HepG2 (cell line): ENCODE measurements at regions not wholly inside any gene's neighbourhood (a gene's known extent, or its start where the extent isn't known, plus 50 kb on each side); places are given as distances from the start of the nearest gene placed in this dataset.

ENCODE experiments used
- ATAC-seq: fragments of 200-7000 bp; cut with Tn5 transposase; 3 replicates; pipeline ENCODE4 v1.9.1; 2020; ENCODE audit warnings: mild to moderate bottlenecking, moderate library complexity
- BruUV-seq: library from RNA; stranded (reverse); fragments of 400-500 nt; replicated peaks from 2 replicates; lab custom pipeline; 2021; lab: Mats Ljungman, UMichigan
- CTCF ChIA-PET: fragments of 300-600 bp; formaldehyde crosslinking; extraction: SDS; loops from one replicate; lab custom pipeline; 2021; ENCODE audit warnings: low total read pairs, inconsistent platforms, low intra/inter-chr PET ratio; lab: Yijun Ruan, JAX
- POLR2A ChIA-PET: fragments of 350-600 bp; sonication (Branson Sonifier 250); formaldehyde crosslinking; loops from one replicate; lab custom pipeline; 2020; ENCODE audit warnings: antibody characterized with exemption, inconsistent platforms; lab: Yijun Ruan, JAX
- DNase-seq: peaks from one replicate; pipeline ENCODE4 v3.0.0-alpha.2; 2015; ENCODE audit warnings: low spot score
- FAIRE-seq: peaks from 3 replicates; lab custom pipeline; 2011; peaks lifted over from hg19 to GRCh38; lab: Jason Lieb, UNC
- H2AFZ ChIP-seq: one replicate; pipeline ENCODE4 v1.6.1; 2011; ENCODE audit warnings: low read length, inconsistent platforms
- H3K27ac ChIP-seq: fragments of 300-600 bp; 3 replicates; pipeline ENCODE4 v1.8.0; 2011; ENCODE audit warnings: mixed run types, mild to moderate bottlenecking, mixed read lengths, low read length, inconsistent platforms; ENCODE audit not compliant: insufficient read depth; ENCODE audit errors: extremely low read length
- H3K27me3 ChIP-seq, 2 experiments: fragments of 200-600 bp in 1 of 2; 2 replicates in 1 of 2; 3 replicates in 1 of 2; pipeline versions ENCODE4 v1.6.0 to v1.8.0; 2011; ENCODE audit warnings: low read length in 2 of 2, mild to moderate bottlenecking in 2 of 2, moderate library complexity in 2 of 2, inconsistent platforms in 1 of 2; ENCODE audit not compliant: insufficient read depth in 2 of 2, control insufficient read depth in 1 of 2
- H3K36me3 ChIP-seq, 2 experiments: fragments of 200-600 bp in 1 of 2; replicated peaks in 1 of 2; 2 replicates in 1 of 2; 3 replicates in 1 of 2; pipeline versions ENCODE4 v1.5.1 to v1.8.0; 2011; ENCODE audit warnings: low read length in 2 of 2, inconsistent platforms in 1 of 2; ENCODE audit not compliant: insufficient read depth in 2 of 2, control insufficient read depth in 1 of 2
- H3K4me1 ChIP-seq: 2 replicates; pipeline ENCODE4 v1.5.1; 2012; ENCODE audit warnings: low read length, inconsistent platforms; ENCODE audit not compliant: insufficient read depth
- H3K4me2 ChIP-seq: 2 replicates; pipeline ENCODE4 v1.6.0; 2011; ENCODE audit warnings: low read depth, low read length, inconsistent platforms
- H3K4me3 ChIP-seq, 3 experiments: fragments of 200-600 bp in 1 of 3; sonication (generic), shearing (Covaris generic) in 1 of 3; replicated peaks in 1 of 3; 2 replicates each; pipeline ENCODE4 v1.5.1; 2011 to 2016; ENCODE audit warnings: low read length in 3 of 3, inconsistent platforms in 2 of 3, low read depth in 2 of 3, mild to moderate bottlenecking in 2 of 3, control low read depth in 1 of 3, mixed read lengths in 1 of 3; ENCODE audit not compliant: insufficient read depth in 1 of 3
- H3K79me2 ChIP-seq: one replicate; pipeline ENCODE4 v1.6.1; 2011; ENCODE audit warnings: low read length, inconsistent platforms; ENCODE audit not compliant: insufficient read depth
- H3K9ac ChIP-seq: 2 replicates; pipeline ENCODE4 v1.6.0; 2011; ENCODE audit warnings: mild to moderate bottlenecking, low read depth, low read length, inconsistent platforms; ENCODE audit not compliant: insufficient read depth
- H3K9me3 ChIP-seq: 2 replicates; pipeline ENCODE4 v1.5.1; 2012; ENCODE audit warnings: mild to moderate bottlenecking, low read length
- H4K20me1 ChIP-seq: 2 replicates; pipeline ENCODE4 v1.6.0; 2011; ENCODE audit warnings: inconsistent platforms, mild to moderate bottlenecking, low read length, moderate library complexity; ENCODE audit not compliant: insufficient read depth
- GTF3A ChIP-seq: sonication (generic); formaldehyde crosslinking; conservative IDR thresholded peaks from 2 replicates; pipeline ENCODE4 v1.4.0; 2020; ENCODE audit warnings: mild to moderate bottlenecking, missing genetic modification reagents
- HDAC1 ChIP-seq: sonication (generic); formaldehyde crosslinking; IDR thresholded peaks from 2 replicates; pipeline ENCODE4 v1.5.1; 2020; ENCODE audit warnings: mild to moderate bottlenecking, missing genetic modification reagents
- ZNF282 ChIP-seq: fragments of 450-650 bp; IDR thresholded peaks from 2 replicates; pipeline ENCODE4 v1.6.1; 2018; ENCODE audit not compliant: partially characterized antibody
- ZNF513 ChIP-seq: sonication (generic); formaldehyde crosslinking; conservative IDR thresholded peaks from 2 replicates; pipeline ENCODE4 v1.5.0; 2020; ENCODE audit warnings: missing genetic modification reagents
- ZSCAN30 ChIP-seq: sonication (generic); formaldehyde crosslinking; IDR thresholded peaks from 2 replicates; pipeline ENCODE4 v1.5.0; 2020; ENCODE audit warnings: mild to moderate bottlenecking, missing genetic modification reagents
- ZZZ3 ChIP-seq: sonication (generic); formaldehyde crosslinking; IDR thresholded peaks from 2 replicates; pipeline ENCODE4 v1.4.0; 2020; ENCODE audit warnings: missing genetic modification reagents, mild to moderate bottlenecking, borderline replicate concordance
- WGBS: methylation state at CpG from one replicate; pipeline ENCODE4 v1.1.6; 2017; ENCODE audit warnings: low lambda C conversion rate; 5-methylcytosine and 5-hydroxymethylcytosine counted together
- in situ Hi-C: cut with HindIII; loops from 2 replicates; pipeline ENCODE4 v1.10.0; 2017; ENCODE audit warnings: low pct_unique_long_range_greater_than_20kb; ENCODE audit not compliant: extremely low pct_ligation_motif_present
- intact Hi-C: fragments of 100-400 bp; cut with micrococcal nuclease; formaldehyde crosslinking; loops from one replicate; pipeline ENCODE4 v1.10.0; 2022; ENCODE audit not compliant: unreplicated experiment

- in situ Hi-C loops: no loop called here
- Histone ChIP-seq H3K27me3 (peaks cover 4 to 28% of the 10 kb centered on the region in 2 experiments; a peak in 3 of 5 replicates), H3K4me3 (no peak overlapping the region), H2AFZ (no peak overlapping the region), H3K9ac (no peak overlapping the region), H3K79me2 (no peaks in the 10 kb centered on the region), H3K4me1 (no peaks in the 10 kb centered on the region), H3K9me3 (no peaks in the 10 kb centered on the region), H3K4me2 (no peak overlapping the region), H4K20me1 (no peaks in the 10 kb centered on the region), H3K27ac (no peak overlapping the region), H3K36me3 (no peaks in the 10 kb centered on the region)
- BruUV-seq: no TSS peak
- TF ChIP-seq ZSCAN30 (no peak), GTF3A (CRISPR knock-in tag) (no peak), HDAC1 (no peak), ZNF282 (no peak), ZZZ3 (no peak), ZNF513 (CRISPR knock-in tag) (no peak)
- DNase-seq (no peak), FAIRE-seq (no peak), ATAC-seq (no peak)
- ChIA-PET CTCF (interaction anchor here (1.0 to 1.5 kb wide), 2 partner anchors 75 to 205 kb away, joined by 3 to 4 read pairs; no protein-coding TSS in a partner anchor), POLR2A (no interaction called here)
- WGBS: 0% methylated on average over 3 of the region's 3 CpGs
- intact Hi-C loops: no loop called here
Measured at GRCh38 chr1:36651176-36651910, 168.6 kb upstream of the CSF3R start.
